Tibial nerve (tissue), 4 donors: ENCODE measurements at regions not wholly inside any gene's neighbourhood (a gene's known extent, or its start where the extent isn't known, plus 50 kb on each side); places are given as distances from the start of the nearest gene placed in this dataset.
A peak's percentile ranks its signal among the peaks of the same experiment; 100 is the strongest.
"Not testable (repeated sequence)": the region's sequence is repeated elsewhere in the genome, so short reads cannot be mapped to it uniquely, and the experiment has no call there.

Source experiments
- DNase-seq, 2 donors: peaks; one replicate each; pipeline ENCODE4 v3.0.0-alpha.2; 2019; ENCODE audit warnings: low spot score in 2 of 2
- H3K27ac ChIP-seq, 4 donors: fragments of 200-600 bp; sonication (generic) in 3 of 4; one replicate each; pipeline ENCODE4 v1.5.1; 2017 to 2019; ENCODE audit warnings: mild to moderate bottlenecking in 1 of 4
- H3K27me3 ChIP-seq, 2 donors: fragments of 200-600 bp; sonication (generic) in 1 of 2; one replicate each; pipeline versions ENCODE4 v1.5.1 to v1.6.0; 2017 to 2019
- H3K36me3 ChIP-seq, 3 donors: fragments of 200-600 bp; sonication (generic); one replicate each; pipeline ENCODE4 v1.5.1; 2018 to 2019
- H3K4me1 ChIP-seq, 4 donors: fragments of 200-600 bp; sonication (generic) in 3 of 4; one replicate each; pipeline ENCODE4 v1.5.1; 2017 to 2019
- H3K4me3 ChIP-seq, 4 donors: fragments of 200-600 bp; sonication (generic) in 3 of 4; one replicate each; pipeline ENCODE4 v1.5.1; 2017 to 2019; ENCODE audit warnings: mild to moderate bottlenecking in 1 of 4, moderate library complexity in 1 of 4
- H3K9me3 ChIP-seq, 4 donors: fragments of 200-600 bp; sonication (generic) in 3 of 4; one replicate each; pipeline ENCODE4 v1.5.1; 2017 to 2019
- WGBS, 2 donors: methylation state at CpG; one replicate each; pipeline ENCODE4 v1.1.5; 2018; 5-methylcytosine and 5-hydroxymethylcytosine counted together
- TF ChIP-seq, protein P1 (sequence below), 5 experiments: fragments of 200-600 bp in 3 of 5; fragments of 450-650 bp in 2 of 5; sonication (generic) in 3 of 5; IDR thresholded peaks; one replicate each; pipeline ENCODE4 v1.5.1; 2016 to 2019; ENCODE audit warnings: antibody characterized with exemption in 5 of 5, mild to moderate bottlenecking in 3 of 5, moderate library complexity in 2 of 5

DNA sequence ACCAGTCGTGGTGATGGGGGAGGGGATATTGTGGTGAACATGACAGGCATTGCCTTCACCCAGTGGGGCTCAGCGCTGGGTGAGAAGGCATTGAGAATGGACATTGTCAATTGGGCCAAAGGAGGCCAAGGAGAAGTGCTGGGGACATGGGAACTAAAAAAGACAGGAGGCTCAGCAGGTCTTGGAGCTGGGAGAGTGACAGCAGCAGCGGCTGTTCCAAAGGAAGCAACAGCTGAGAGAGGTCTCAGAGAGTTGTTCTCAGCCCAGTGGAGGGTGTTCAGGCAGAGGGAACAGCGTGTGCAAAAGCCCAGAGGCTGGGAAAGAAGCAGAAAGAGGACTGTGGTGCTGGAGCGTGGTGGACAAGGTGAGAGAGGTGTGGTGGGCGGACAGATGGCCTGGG lies 56.6 kb upstream of the ASNS start:
- not testable (repeated sequence) for DNase-seq, H3K9me3 ChIP-seq, H3K27ac ChIP-seq, H3K36me3 ChIP-seq, H3K4me3 ChIP-seq
- Histone ChIP-seq H3K27me3 (peaks cover 0 to 11% of the 10 kb centered on the region in 2 donors), H3K4me1 (peaks cover 0 to 12% (median 3%) of the 10 kb centered on the region in 4 donors)
- 72 to 77% methylated on average over 6 of the region's 6 CpGs for WGBS, 2 donors

DNA sequence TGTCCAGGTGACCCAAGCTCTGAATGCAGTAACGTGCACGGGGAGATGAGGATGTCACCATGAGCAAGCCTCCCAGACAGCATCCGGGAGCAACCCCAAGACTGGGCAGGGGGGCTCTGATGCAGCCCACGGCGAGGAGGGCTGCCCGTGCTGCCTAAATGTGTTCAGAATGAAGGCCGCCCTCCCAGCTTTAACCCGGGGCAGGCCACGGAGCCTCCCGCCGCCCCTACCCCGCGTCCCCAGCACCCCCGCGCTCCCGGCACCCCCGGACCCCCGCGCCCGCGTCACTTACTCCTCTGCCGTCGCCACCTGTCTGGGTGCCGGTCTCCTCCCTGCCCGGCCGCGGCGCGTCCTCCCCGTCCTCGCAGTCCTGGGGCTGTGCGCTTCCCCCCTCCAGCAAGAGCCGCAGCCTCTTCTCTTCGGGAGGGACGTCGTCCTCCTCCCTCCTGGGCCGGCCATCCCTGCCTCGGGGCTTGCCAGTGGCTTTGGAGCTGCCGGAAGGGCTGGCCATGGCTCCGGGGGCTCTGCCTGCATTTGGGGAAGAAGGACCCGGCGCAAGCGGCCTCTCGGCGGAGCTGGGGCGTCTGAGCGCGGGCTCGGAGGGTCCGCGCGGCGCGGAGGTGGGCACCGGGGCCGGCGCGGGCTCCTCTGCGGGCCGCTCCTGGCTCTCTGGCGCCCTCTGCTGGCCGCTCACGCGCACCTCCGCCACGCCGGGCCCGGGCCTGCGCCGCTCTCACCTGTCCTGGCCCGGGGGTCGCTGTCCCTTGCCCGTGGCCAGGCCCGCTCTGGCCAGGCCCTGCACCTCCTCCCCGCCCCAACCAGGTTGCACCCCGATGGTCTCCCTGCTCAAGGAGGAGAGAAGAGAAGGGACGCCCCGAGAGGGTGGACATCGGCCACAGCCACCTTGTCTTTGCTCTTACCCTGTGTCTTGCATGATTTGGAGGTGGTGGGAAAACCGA lies 55.9 kb upstream of the ASNS start:
- peaks cover 0 to 11% of the 10 kb centered on the region in 2 donors for H3K27me3 ChIP-seq
- WGBS, 2 donors: 5 to 16% methylated on average over 15 to 24 of the region's 80 CpGs
- peaks cover 0 to 12% (median 3%) of the 10 kb centered on the region in 4 donors for H3K4me1 ChIP-seq
- H3K4me3 ChIP-seq: peak overlapping the region; percentile 15 to 53 (median 44)
- H3K27ac ChIP-seq, H3K9me3 ChIP-seq, H3K36me3 ChIP-seq: not testable (repeated sequence)
- peak in 1 of 2 donors; percentile 25 for DNase-seq
- TF ChIP-seq, protein P1, sequence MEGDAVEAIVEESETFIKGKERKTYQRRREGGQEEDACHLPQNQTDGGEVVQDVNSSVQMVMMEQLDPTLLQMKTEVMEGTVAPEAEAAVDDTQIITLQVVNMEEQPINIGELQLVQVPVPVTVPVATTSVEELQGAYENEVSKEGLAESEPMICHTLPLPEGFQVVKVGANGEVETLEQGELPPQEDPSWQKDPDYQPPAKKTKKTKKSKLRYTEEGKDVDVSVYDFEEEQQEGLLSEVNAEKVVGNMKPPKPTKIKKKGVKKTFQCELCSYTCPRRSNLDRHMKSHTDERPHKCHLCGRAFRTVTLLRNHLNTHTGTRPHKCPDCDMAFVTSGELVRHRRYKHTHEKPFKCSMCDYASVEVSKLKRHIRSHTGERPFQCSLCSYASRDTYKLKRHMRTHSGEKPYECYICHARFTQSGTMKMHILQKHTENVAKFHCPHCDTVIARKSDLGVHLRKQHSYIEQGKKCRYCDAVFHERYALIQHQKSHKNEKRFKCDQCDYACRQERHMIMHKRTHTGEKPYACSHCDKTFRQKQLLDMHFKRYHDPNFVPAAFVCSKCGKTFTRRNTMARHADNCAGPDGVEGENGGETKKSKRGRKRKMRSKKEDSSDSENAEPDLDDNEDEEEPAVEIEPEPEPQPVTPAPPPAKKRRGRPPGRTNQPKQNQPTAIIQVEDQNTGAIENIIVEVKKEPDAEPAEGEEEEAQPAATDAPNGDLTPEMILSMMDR (IDR thresholded peaks at IDR 0.05): peak; percentile 78 to 94 (median 85)
